HCT116 (cell line): ENCODE measurements at regions not wholly inside any gene's neighbourhood (a gene's known extent, or its start where the extent isn't known, plus 50 kb on each side); places are given as distances from the start of the nearest gene placed in this dataset.

ENCODE experiments used
- ATAC-seq: fragments of 200-7000 bp; cut with Tn5 transposase; 2 replicates; pipeline ENCODE4 v1.9.1; 2020; ENCODE audit warnings: mild to moderate bottlenecking, moderate library complexity
- BruUV-seq: library from RNA; stranded (reverse); fragments of 400-500 nt; replicated peaks from 2 replicates; lab custom pipeline; 2021; lab: Mats Ljungman, UMichigan
- CTCF ChIA-PET: fragments of 300-600 bp; sonication (Branson Sonifier 250); formaldehyde crosslinking; loops from one replicate; lab custom pipeline; 2021; ENCODE audit warnings: antibody characterized with exemption; lab: Charles Lee
- POLR2A ChIA-PET: fragments of 300-600, 350-600 bp; sonication (Branson Sonifier 250); formaldehyde crosslinking; loops from one replicate; lab custom pipeline; 2021; ENCODE audit warnings: antibody characterized with exemption; lab: Charles Lee
- RAD21 ChIA-PET, 2 experiments: fragments of 300-600 bp; sonication (Branson Sonifier 250); formaldehyde crosslinking; loops; one replicate each; lab custom pipeline; 2023; ENCODE audit warnings: low total read pairs in 2 of 2; ENCODE audit not compliant: uncharacterized antibody in 2 of 2, unreplicated experiment in 2 of 2, low non-redundant PET in 1 of 2; lab: Charles Lee
- DNase-seq: peaks from one replicate; pipeline ENCODE4 v3.0.0-alpha.2; 2010; ENCODE audit warnings: low read depth, low spot score
- H2AFZ ChIP-seq: fragments of 200-600 bp; shearing (Covaris generic), sonication (generic); 2 replicates; pipeline ENCODE4 v1.6.1; 2017; ENCODE audit warnings: low read depth, mixed run types, mixed read lengths, antibody characterized with exemption, low read length; ENCODE audit not compliant: poor library complexity, severe bottlenecking
- H3K27ac ChIP-seq: 2 replicates; pipeline ENCODE4 v1.5.1; 2012; ENCODE audit warnings: low read depth, low read length
- H3K27me3 ChIP-seq: fragments of 200-600 bp; sonication (generic); 2 replicates; pipeline ENCODE4 v1.6.1; 2016; ENCODE audit warnings: mixed run types, low read length, mixed read lengths; ENCODE audit not compliant: insufficient read depth
- H3K36me3 ChIP-seq, 2 experiments: fragments of 200-500 bp in 1 of 2; fragments of 200-600 bp in 1 of 2; sonication (Bioruptor generic) in 1 of 2; sonication (generic) in 1 of 2; 2 replicates each; pipeline versions ENCODE4 v1.5.1 to v1.6.1; 2014 to 2016; ENCODE audit warnings: low read length in 2 of 2, inconsistent platforms in 1 of 2, mixed read lengths in 1 of 2, mixed run types in 1 of 2; ENCODE audit not compliant: insufficient read depth in 2 of 2, control insufficient read depth in 1 of 2
- H3K4me1 ChIP-seq, 2 experiments: fragments of 200-600 bp in 1 of 2; sonication (generic) in 1 of 2; 2 replicates each; pipeline versions ENCODE4 v1.5.1 to v1.6.1; 2012 to 2017; ENCODE audit warnings: low read length in 2 of 2, inconsistent platforms in 1 of 2, mild to moderate bottlenecking in 1 of 2, mixed read lengths in 1 of 2, mixed run types in 1 of 2, moderate library complexity in 1 of 2; ENCODE audit not compliant: insufficient read depth in 2 of 2, control insufficient read depth in 1 of 2
- H3K4me2 ChIP-seq: fragments of 200-600 bp; sonication (generic); 2 replicates; pipeline ENCODE4 v1.6.1; 2017; ENCODE audit warnings: mixed run types, low read length, mixed read lengths
- H3K4me3 ChIP-seq, 2 experiments: fragments of 200-600 bp in 1 of 2; sonication (generic) in 1 of 2; replicated peaks in 1 of 2; 2 replicates each; pipeline ENCODE4 v1.5.1; 2011 to 2016; ENCODE audit warnings: low read length in 2 of 2, control low read depth in 1 of 2, low read depth in 1 of 2, mild to moderate bottlenecking in 1 of 2, mixed read lengths in 1 of 2, mixed run types in 1 of 2
- H3K79me2 ChIP-seq: fragments of 200-600 bp; sonication (generic); 2 replicates; pipeline ENCODE4 v1.6.1; 2017; ENCODE audit warnings: mild to moderate bottlenecking, mixed run types, low read length, moderate library complexity, mixed read lengths; ENCODE audit not compliant: insufficient read depth
- H3K9ac ChIP-seq: fragments of 200-600 bp; sonication (generic); 2 replicates; pipeline ENCODE4 v1.6.1; 2016; ENCODE audit warnings: low read length, mixed read lengths
- H3K9me2 ChIP-seq: fragments of 200-600 bp; sonication (generic), shearing (Covaris generic); 2 replicates; pipeline ENCODE4 v1.6.1; 2017; ENCODE audit warnings: mixed run types, mild to moderate bottlenecking, moderate library complexity; ENCODE audit not compliant: insufficient read depth
- H3K9me3 ChIP-seq, 2 experiments: fragments of 200-500 bp in 1 of 2; fragments of 200-600 bp in 1 of 2; sonication (Bioruptor generic) in 1 of 2; sonication (generic) in 1 of 2; 2 replicates each; pipeline ENCODE4 v1.6.1; 2014 to 2017; ENCODE audit warnings: low read length in 2 of 2, mixed read lengths in 2 of 2, inconsistent platforms in 1 of 2, low read depth in 1 of 2, mild to moderate bottlenecking in 1 of 2, mixed run types in 1 of 2, moderate library complexity in 1 of 2; ENCODE audit not compliant: control insufficient read depth in 1 of 2, insufficient read depth in 1 of 2
- H4K20me1 ChIP-seq: fragments of 200-600 bp; sonication (generic), shearing (Covaris generic); 2 replicates; pipeline ENCODE4 v1.6.1; 2017; ENCODE audit warnings: mixed run types, mild to moderate bottlenecking, moderate library complexity; ENCODE audit not compliant: insufficient read depth
- ATF3 ChIP-seq: IDR thresholded peaks from 2 replicates; pipeline ENCODE4 v1.6.1; 2012
- CEBPB ChIP-seq: IDR thresholded peaks from 2 replicates; pipeline ENCODE4 v1.6.1; 2012; ENCODE audit warnings: low read depth
- CTCF ChIP-seq, 3 experiments: fragments of 200-600 bp in 1 of 3; sonication (generic) in 1 of 3; IDR thresholded peaks in 2 of 3; conservative IDR thresholded peaks in 1 of 3; 2 replicates each; pipeline ENCODE4 v1.5.1; 2012 to 2017; ENCODE audit warnings: low read depth in 2 of 3, low read length in 2 of 3, antibody characterized with exemption in 1 of 3, borderline replicate concordance in 1 of 3, control low read depth in 1 of 3, mild to moderate bottlenecking in 1 of 3, mixed read lengths in 1 of 3, mixed run types in 1 of 3, moderate library complexity in 1 of 3; ENCODE audit not compliant: insufficient read depth in 1 of 3
- EGR1 ChIP-seq: IDR thresholded peaks from 2 replicates; pipeline ENCODE4 v1.6.1; 2012; ENCODE audit warnings: low read depth
- ELF1 ChIP-seq: IDR thresholded peaks from 2 replicates; pipeline ENCODE4 v1.6.1; 2012; ENCODE audit warnings: low read depth, borderline replicate concordance
- EZH2phosphoT487 ChIP-seq: fragments of 200-600 bp; IDR thresholded peaks from 2 replicates; pipeline ENCODE4 v1.6.1; 2018; ENCODE audit warnings: antibody characterized with exemption, borderline replicate concordance
- FOSL1 ChIP-seq: IDR thresholded peaks from 2 replicates; pipeline ENCODE4 v1.6.1; 2012; ENCODE audit warnings: low read depth
- JUND ChIP-seq: IDR thresholded peaks from 2 replicates; pipeline ENCODE4 v1.6.1; 2012
- MAX ChIP-seq: IDR thresholded peaks from 2 replicates; pipeline ENCODE4 v1.6.1; 2012
- POLR2A ChIP-seq: IDR thresholded peaks from 2 replicates; pipeline ENCODE4 v1.7.0; 2011; ENCODE audit warnings: borderline replicate concordance; ENCODE audit not compliant: insufficient read depth, insufficient read length; ENCODE audit errors: extremely low read depth
- POLR2AphosphoS5 ChIP-seq: IDR thresholded peaks from 2 replicates; pipeline ENCODE4 v1.6.1; 2011; ENCODE audit warnings: mild to moderate bottlenecking, low read depth, low read length, moderate library complexity
- RAD21 ChIP-seq: IDR thresholded peaks from 2 replicates; pipeline ENCODE4 v1.6.1; 2012; ENCODE audit warnings: low read depth, mild to moderate bottlenecking
- REST ChIP-seq: IDR thresholded peaks from 2 replicates; pipeline ENCODE4 v1.6.1; 2012; ENCODE audit warnings: low read depth
- SIN3A ChIP-seq: IDR thresholded peaks from 2 replicates; pipeline ENCODE4 v1.6.1; 2012; ENCODE audit warnings: low read depth
- SP1 ChIP-seq: IDR thresholded peaks from 2 replicates; pipeline ENCODE4 v1.6.1; 2012; ENCODE audit warnings: low read depth
- SRF ChIP-seq: IDR thresholded peaks from 2 replicates; pipeline ENCODE4 v1.6.1; 2012; ENCODE audit warnings: low read depth
- TCF7L2 ChIP-seq: IDR thresholded peaks from 2 replicates; pipeline ENCODE4 v1.7.0; 2011; ENCODE audit warnings: borderline replicate concordance, inconsistent platforms; ENCODE audit not compliant: insufficient read depth, insufficient read length; ENCODE audit errors: extremely low read depth
- ZBTB33 ChIP-seq: IDR thresholded peaks from 2 replicates; pipeline ENCODE4 v1.6.1; 2011; ENCODE audit warnings: mild to moderate bottlenecking, low read length, moderate library complexity; ENCODE audit not compliant: insufficient replicate concordance; ENCODE audit errors: extremely low read depth
- ZFX ChIP-seq: fragments of 450-650 bp; IDR thresholded peaks from 2 replicates; pipeline ENCODE4 v1.6.1; 2017
- ZNF274 ChIP-seq: fragments of 200-500 bp; sonication (Bioruptor generic); IDR thresholded peaks from 2 replicates; pipeline ENCODE4 v1.6.1; 2014; ENCODE audit warnings: mild to moderate bottlenecking, low read depth, low read length, inconsistent platforms
- intact Hi-C: fragments of 100-400 bp; cut with micrococcal nuclease; formaldehyde crosslinking; loops from 2 replicates; pipeline ENCODE4 v1.10.0; 2022

- Histone ChIP-seq H4K20me1 (no peaks in the 10 kb centered on the region), H2AFZ (no peak overlapping the region), H3K9ac (no peak overlapping the region), H3K9me3 (no peaks in the 10 kb centered on the region), H3K27me3 (no peaks in the 10 kb centered on the region), H3K9me2 (no peaks in the 10 kb centered on the region), H3K36me3 (no peaks in the 10 kb centered on the region), H3K4me1 (no peaks in the 10 kb centered on the region), H3K4me3 (no peak overlapping the region)
- DNase-seq, result no peak
- CTCF ChIA-PET, result no interaction called here
- TF ChIP-seq JUND (no peak), REST (no peak), POLR2AphosphoS5 (no peak), POLR2A (no peak), ELF1 (no peak), TCF7L2 (no peak), FOSL1 (no peak), EZH2phosphoT487 (no peak), SP1 (no peak), RAD21 (no peak), ZNF274 (no peak), ZBTB33 (no peak), SIN3A (no peak), SRF (no peak), MAX (no peak), CTCF (IDR thresholded peaks at IDR 0.05 in 2 of 3, conservative IDR thresholded peaks at IDR 0.05 in 1 of 3; ENCODE audit: borderline replicate concordance in 1 of 3, insufficient read depth in 1 of 3, low read depth in 2 of 3, low read length in 2 of 3) (no peak), ATF3 (no peak), CEBPB (no peak), ZFX (no peak), EGR1 (no peak)
- TF ChIP-seq, all 23 proteins: peak for 0
- H3K79me2 ChIP-seq, result no peaks in the 10 kb centered on the region
- ATAC-seq, result no peak
- RAD21 ChIA-PET, result no interaction called here
- no peak overlapping the region for H3K27ac ChIP-seq
- POLR2A ChIA-PET, result no interaction called here
- no TSS peak for BruUV-seq
- intact Hi-C loops, result no loop called here
- no peak overlapping the region for H3K4me2 ChIP-seq
Observed at GRCh38 chr1:4056989-4057388, 156.9 kb upstream of the C1orf174 start.
